Endothelial cell of umbilical vein (primary cell): ENCODE measurements at regions not wholly inside any gene's neighbourhood (a gene's known extent, or its start where the extent isn't known, plus 50 kb on each side); places are given as distances from the start of the nearest gene placed in this dataset.

ENCODE experiments used
- CTCF ChIP-seq, 2 donors: IDR thresholded peaks; 1 replicate in 1 of 2; 2 replicates in 1 of 2; pipeline ENCODE4 v1.5.1; 2011; ENCODE audit warnings: low read length in 2 of 2, mild to moderate bottlenecking in 2 of 2, moderate library complexity in 2 of 2, control low read depth in 1 of 2, inconsistent platforms in 1 of 2, low read depth in 1 of 2; ENCODE audit not compliant: insufficient read depth in 1 of 2; ENCODE audit errors: extremely low read depth in 1 of 2
- EZH2 ChIP-seq: IDR thresholded peaks from 2 replicates; pipeline ENCODE4 v1.6.1; 2012; ENCODE audit warnings: borderline replicate concordance, low read depth, mild to moderate bottlenecking, moderate library complexity, low read length, inconsistent platforms; ENCODE audit not compliant: severe bottlenecking
- FOS ChIP-seq: IDR thresholded peaks from 2 replicates; pipeline ENCODE4 v1.6.1; 2011; ENCODE audit warnings: mild to moderate bottlenecking, low read length, moderate library complexity, borderline replicate concordance; ENCODE audit not compliant: insufficient read depth
- GATA2 ChIP-seq: IDR thresholded peaks from 2 replicates; pipeline ENCODE4 v1.7.0; 2011; ENCODE audit warnings: low read depth, mild to moderate bottlenecking, moderate library complexity, mixed read lengths, low read length; ENCODE audit not compliant: insufficient read length, insufficient read depth
- JUN ChIP-seq: IDR thresholded peaks from 2 replicates; pipeline ENCODE4 v1.6.1; 2011; ENCODE audit warnings: borderline replicate concordance, low read depth; ENCODE audit not compliant: insufficient read length, insufficient read depth
- MAX ChIP-seq: IDR thresholded peaks from 2 replicates; pipeline ENCODE4 v1.6.1; 2011; ENCODE audit not compliant: insufficient read depth, insufficient read length
- MYC ChIP-seq: IDR thresholded peaks from one replicate; pipeline ENCODE4 v1.6.1; 2011; ENCODE audit warnings: mild to moderate bottlenecking, low read depth, low read length
- POLR2A ChIP-seq: IDR thresholded peaks from 2 replicates; pipeline ENCODE4 v1.6.1; 2012; ENCODE audit warnings: low read depth, mild to moderate bottlenecking, control low read depth, low read length
- POLR2AphosphoS5 ChIP-seq: IDR thresholded peaks from 2 replicates; pipeline ENCODE4 v1.6.1; 2012; ENCODE audit warnings: low read depth, mild to moderate bottlenecking, control low read depth, low read length, moderate library complexity; ENCODE audit not compliant: insufficient read depth

- no peak for TF ChIP-seq CTCF (IDR thresholded peaks at IDR 0.05; ENCODE audit: extremely low read depth in 1 of 2, insufficient read depth in 1 of 2, low read depth in 1 of 2, low read length in 2 of 2)
- no peak for TF ChIP-seq POLR2A
- no peak for TF ChIP-seq GATA2
- TF ChIP-seq FOS = no peak
- no peak for TF ChIP-seq EZH2
- TF ChIP-seq POLR2AphosphoS5 = no peak
- no peak for TF ChIP-seq MYC
- no peak for TF ChIP-seq MAX
- no peak for TF ChIP-seq JUN
Observed at GRCh38 chr12:94033101-94033500, 115.3 kb upstream of the PLXNC1 start.
